Cerebellar cortex (tissue), 1 donor: ENCODE measurements at regions not wholly inside any gene's neighbourhood (a gene's known extent, or its start where the extent isn't known, plus 50 kb on each side); places are given as distances from the start of the nearest gene placed in this dataset.

Experiments used
- DNase-seq: peaks from one replicate; pipeline ENCODE4 v3.0.0-alpha.2; 2015; ENCODE audit warnings: low spot score

DNA sequence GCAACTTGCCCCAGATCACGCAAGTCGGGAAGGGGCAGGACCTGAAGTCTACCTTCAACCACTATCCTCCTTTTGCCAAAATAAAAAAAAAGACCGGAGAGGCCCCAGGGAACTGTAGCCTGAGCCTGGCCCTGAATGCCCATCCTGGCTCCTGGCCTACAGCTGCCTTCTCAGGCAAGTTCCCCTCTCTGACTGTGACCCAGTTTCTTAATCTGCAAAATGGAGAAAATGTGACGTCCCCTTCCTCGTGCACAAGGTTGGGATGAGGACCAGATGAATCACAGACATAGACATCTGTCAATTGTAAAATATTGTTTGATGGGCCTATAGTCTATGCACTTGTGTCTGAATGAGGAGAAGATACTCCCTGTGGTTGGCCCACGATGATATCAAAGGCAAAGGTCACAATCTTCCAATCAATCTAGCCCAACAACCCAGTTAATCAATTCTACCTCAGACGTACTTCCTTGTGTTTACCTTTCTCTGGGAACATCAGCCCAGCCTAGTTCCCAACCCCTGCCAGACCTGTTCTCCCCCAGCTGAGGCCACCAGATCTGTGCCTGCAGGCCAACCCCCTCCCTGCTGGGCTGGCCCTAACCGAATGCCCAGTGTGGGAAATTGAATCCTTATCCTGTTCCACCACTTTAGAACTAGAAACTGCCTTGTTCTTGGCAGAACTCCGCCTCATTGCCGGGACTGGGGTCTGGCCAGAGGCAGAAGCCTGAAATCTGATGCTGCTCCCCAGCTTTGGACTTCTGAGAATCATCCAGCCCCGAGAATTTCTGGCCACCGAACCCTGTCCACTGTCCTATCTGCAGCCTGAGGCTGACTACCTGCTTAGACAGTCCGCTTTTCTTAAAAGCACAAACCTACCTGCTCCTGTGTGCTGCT is 101.8 kb upstream of the LIPC start:
- DNase-seq = no peak

DNA sequence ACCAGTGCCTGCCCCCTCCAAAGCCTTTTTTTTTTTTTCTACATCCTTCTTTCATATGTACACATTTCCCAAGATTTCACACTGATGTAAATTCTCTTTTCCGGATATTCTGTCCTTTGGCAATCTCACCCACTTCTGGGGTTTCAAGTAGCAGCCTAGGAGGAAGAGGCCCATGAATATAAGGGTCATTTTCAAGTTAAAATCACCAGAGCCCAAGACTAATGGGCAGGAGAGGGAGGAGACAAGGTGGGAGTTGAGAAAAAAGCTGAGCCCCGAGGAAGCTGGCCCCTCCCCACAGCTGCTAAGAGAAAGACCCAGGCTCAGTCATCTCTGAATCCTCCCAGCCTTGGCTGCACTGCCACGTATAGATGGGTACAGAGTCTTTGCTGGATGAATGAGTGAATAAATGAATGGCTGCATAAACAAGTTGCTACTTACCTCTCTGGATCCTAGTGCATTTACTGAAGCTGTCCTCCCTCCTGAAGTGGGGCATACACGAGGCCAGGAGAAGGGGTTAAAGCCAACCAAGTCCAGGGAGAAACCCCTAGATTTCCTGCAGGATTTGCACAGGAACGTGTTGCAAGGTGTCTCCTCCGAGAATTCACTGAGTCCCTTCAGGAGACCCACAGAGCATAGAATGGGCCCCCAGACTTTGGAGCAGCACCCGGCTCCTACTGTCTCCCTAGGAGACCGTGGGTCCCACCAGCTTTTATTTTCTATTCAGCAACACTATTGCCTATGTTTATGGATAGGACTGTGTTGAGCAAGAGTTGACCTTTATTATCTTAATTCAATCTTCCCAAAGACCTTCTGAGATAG is 100.8 kb upstream of the LIPC start:
- no peak for DNase-seq

DNA sequence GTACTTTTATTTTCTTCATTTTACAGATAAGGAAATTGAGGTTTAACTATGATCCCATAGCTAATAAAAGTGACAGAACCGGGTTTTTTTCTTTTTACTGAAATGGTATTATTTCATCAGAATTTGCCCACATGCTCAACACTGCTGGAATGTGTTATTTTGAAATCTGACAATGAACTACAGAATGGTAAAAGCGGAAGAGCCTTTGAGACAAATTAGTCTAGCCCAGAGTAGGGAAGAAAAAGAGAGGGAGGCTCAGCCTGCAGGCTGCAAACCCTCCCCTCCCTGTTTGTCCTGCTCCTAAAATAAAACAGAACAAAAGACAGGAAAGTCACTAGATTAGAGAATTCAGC is 100.3 kb upstream of the LIPC start:
- no peak for DNase-seq

DNA sequence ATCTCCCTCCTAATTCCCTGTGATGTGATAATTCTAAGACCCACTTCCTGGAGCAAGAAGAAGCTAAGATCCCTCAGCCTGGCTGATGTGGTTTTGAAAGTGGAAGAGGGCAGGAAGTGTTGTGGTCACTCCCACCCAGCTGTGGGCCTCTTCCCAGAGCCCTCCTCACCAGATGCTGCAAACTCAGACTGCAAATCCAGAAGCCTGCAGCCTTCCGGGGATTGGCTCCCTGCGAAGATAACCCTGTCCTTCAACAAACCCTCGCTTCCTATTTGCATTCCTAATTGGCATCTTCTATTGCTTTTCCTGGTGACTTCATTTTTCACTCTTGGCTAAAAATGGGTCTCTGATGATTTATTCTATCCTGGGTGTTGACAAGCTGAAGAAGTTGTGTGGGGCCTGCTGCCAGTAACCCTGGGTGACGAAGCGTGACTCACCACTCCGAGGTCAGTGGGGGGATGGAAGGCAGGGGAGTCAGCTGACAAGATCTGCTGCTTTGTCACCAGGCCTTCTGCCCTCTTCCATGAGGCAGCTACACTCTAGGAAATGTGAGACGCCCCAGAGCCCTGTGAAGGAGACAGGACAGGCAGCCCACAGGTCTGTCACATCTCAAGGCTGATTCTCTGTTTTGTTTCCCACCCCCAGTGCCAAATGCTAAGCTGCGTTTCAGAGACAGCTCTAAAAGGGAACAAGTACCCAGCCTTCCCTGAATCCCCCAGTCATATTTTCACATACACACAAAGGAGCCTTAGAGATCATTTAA is 99.7 kb upstream of the LIPC start:
- peak; percentile 44 for DNase-seq

DNA sequence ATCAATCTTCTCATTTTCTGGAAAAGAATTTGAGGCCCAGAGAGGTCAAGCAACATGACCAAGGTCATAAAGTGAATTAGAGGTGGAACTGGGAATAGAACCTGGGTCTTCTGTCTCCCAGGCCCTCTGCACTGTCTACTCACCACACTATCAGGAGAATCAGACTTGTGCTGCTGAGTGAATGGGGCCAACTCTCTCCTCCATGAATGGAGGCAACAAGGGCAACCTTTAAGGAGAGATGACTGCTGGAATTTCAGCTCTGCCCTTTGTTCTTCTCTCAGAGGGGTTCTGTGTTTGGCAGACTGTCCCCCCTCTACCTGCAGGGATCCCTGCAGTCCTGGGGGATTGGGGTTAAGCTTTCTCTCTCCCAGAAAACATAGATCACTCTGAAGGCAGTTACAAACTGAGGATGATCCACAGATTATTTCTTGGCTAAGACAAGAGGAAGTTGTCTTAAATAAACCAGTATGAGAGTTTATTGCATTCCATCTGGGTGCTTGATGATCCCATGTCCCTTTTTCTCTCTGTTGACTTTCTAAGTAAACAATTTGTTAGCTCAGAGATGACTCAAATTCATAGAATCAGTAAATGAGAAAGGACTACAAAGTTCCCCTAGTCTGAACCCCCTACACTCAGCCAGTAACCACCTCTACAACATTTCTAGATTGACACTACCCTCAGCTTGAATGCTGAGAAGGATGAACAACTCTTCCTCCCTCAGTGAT is 99.0 kb upstream of the LIPC start:
- no peak for DNase-seq

DNA sequence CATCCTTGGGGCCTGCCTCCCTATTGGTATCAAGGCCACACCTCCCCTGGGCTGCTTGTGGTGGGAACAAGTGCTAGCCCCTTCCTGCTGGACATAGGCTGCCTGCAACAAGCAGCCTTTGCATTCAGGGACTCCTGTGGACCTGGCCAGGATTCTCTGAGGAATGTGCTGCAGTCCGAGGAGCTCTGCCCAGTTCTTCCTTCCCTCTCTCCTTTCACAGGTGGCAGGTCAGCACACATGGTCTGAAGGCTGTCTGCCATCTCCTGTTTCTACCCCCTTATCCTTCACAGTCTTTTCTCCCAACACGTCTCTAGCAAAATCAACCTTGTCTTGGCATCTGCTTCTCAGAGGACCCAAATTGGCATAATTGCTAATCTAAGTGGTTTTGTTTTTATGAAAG is 97.0 kb upstream of the LIPC start:
- no peak for DNase-seq

DNA sequence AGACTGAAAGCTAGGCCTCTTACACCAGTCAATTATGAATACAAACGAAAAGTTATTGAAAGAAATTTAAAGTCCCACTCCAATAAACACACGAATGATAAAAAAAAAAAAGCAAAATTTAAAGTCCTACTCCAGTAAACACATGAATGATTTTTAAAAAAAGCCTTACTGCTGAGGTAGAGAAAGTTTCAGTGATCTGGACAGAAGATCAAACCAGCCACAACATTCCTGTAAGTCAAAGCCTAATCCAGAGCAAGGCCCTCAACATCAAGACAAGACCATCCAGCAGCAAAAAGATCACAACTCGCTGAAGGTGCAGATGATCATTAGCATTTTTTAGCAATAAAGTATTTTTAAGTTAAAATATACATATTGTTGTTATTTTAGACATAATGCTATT is 95.6 kb upstream of the LIPC start:
- no peak for DNase-seq

DNA sequence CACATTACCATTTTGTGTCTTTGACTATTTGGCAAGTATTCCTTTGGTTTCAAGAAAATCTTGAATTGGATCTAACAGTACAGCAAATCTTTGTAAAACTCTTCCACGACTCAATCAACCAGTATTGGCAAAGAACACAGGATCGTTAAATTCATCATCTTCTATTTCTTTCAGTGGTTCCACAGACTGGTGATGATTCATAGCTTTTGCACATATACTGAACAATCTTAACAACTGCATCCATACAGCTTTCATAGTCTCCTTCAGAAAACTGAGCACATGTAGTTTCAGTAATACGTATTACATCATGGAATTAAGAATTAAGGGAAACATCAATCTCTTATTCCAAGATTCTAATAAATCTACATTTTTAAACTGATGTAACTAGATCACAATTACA is 91.6 kb upstream of the LIPC start:
- no peak for DNase-seq

DNA sequence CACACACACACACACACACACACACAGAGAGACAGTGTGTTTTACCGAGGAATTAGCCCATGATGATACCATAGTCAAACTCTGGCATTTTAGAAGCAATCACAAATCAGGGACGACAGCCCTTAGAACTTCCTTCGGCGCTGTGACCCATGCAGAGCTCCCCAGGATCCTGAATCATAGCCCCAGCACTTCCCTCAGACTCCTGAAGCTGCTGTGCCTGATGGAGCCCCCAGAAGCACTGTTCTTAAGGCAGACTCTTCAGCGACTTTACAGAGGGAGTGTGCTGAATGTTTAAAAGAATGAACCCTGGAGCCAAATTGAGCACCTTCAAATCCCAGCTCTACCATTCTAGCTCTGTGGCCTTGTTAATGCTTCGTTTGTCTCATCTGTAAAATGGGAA is 89.3 kb upstream of the LIPC start:
- no peak for DNase-seq

DNA sequence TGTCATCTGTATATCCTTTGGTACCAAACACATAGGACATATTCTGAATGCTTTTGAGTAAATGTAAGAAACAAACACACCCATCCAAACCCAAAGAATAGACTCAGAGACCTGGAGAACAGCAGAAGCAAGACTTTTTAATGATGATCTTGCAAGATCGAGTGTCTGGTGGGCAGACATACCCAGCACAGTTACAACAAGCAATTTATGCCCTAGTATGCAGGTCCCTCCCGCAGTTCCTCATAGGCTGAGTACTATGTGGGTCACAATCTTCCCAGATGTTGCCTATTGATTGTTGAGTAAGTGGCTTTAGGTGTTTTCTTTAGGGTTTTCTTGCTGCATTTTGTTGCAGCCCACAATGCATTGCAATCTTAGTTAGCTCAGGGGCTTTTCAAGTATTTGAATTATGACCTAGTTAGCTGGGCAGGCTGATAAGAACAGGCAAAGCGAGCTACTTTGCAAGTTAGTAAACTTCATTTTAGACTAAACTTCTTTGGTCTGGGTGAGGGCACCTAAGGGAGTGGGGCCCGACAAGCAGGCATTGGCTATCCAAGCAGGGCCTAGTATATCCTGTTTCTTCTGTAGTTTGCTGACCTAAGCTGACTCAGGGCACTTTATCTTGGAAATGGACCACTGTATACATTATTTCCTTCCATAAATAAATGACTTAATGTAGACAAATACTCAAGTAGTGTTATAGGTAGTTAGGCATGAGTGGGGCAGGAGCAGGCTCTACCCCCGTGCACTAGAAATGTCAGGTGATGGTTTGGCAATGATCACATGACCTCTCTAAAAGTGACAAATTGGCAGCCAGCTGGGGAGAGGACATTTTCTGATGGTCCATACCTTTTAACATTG is 87.3 kb upstream of the LIPC start:
- DNase-seq = no peak

DNA sequence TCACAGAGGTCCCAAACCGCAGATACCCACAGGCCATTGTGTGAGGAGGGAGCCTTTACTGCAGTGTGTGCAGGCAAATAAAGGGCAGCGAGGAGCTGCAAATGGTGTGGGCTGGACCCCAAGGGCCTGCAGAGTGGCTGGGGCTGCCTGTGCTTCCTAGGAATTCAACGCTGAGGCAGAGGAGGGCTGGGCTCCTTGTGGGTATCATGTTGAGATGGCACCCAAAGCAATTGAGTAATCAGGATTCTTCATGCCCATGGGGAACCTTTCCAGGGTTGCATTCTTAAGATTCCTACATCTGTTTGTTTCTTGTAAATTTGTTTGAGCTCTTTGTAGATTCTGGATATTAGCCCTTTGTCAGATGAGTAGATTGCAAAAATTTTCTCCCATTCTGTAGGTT is 85.4 kb upstream of the LIPC start:
- DNase-seq = no peak

DNA sequence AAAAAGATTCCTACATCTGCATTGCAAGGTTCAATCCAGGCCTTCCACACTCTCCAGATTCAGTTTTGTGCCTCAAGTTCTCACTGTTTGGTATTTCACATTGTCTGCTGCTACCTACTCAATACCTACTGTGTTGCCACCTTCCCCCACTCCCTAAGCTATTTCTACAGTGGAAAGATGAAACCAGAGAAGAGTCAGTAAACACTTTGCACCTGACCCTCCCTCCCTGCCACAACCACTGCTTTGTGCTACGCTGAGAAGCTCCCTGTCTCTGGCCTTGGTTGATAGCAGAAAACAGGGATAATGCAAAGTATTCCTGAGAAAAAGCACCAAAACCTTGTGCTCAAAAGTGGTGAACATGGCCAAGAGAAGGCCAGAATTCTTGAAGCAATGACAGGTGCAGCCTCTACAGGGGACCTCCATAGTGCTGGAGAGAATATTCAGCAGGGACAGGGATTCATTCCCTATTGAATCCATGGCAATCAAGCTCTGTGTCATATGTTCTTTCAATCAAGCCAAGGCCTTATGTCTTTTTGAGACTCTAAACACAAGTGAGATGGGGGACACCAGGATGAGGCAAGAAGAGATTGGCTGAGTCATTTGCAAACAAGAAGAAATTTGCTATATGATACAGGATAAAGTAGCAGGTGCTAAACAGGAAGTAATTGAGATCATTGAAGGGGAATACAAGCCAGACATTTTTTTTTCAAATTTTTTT is 83.5 kb upstream of the LIPC start:
- peak; percentile 62 for DNase-seq

DNA sequence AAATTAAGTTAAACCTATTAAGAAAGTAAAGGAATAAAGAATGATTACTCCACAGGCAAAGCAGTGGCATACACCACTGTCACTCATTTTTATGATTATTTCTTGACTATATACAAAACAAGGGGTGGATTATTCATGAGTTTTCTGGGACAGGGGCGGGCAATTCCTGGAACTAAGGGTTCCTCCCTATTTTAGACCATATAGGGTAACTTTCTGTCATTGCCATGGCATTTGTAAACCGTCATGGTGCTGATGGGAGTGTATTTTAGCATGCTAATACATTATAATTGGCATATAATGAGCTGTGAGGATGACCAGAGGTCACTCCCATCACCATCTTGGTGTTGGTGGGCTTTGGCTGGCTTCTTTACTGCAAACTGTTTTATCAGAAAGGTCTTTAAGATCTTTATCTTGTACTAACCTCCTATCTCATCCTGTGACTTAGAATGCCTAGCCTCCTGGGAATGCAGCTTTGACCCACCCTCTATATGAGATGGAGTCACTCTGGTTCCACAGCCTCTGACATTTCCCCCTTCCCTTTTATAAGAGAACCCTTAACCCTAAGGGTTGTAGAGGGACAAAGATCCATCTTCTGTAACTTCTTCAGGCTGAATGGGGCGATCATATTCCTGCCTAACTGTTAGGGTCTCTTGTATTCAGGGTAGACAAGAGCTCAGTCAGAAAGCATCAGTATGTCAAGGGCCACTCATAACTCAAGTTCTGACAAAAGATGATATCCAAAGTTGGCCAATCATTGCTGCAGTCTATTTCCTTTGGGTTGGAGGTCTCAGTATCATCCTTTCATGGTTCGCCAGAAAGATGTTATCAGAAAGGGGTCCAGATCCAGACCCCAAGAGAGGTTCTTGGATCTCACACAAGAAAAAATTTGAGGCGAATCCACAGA is 79.5 kb upstream of the LIPC start:
- DNase-seq = no peak

DNA sequence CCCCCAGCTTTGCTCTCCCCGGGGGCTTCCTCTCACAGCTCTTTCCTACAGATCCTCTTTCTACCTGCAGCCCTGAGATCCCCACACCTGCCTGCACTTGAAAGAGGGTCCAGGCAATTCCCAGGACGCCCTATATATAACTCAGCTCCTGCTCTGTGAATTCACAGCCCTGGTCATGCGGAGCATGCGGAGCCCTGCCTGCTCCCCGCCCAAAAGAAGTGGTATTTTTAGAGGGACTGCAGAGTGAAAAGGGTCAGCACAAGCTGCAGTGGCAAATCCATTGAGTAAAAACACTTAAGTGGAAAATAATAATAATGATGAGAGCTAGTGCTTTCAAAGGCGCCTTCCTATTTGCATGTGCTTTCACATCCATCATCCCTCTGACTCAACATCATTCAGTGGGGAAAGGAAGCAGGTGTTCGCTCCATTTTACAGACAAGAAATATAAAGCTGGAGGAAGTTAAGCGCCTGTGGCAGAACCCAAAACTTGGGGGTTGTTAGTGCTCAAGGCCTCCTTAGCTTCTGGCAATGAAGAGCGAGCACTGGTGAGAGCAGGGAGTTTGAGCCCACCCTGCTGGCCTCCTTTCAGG is 76.3 kb upstream of the LIPC start:
- DNase-seq = no peak

DNA sequence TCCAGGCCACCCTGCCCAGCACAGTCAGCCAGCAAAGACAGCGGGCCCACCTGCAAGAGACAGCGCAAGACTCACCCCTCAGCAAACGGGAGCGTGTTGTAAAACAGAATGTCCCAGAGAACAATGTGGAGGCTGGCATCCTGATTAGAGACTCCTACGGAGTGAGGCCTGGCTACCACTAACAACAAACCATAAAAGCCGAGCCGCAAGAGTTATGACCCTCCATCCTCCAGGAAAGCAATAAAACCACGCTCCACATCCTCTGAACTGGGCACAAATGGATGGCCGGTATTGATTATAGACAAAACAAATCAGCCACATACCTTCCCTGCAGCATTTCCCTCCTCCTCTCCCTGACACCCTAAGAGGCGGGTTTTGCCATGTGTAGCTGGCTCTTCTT is 75.8 kb upstream of the LIPC start:
- DNase-seq = no peak

DNA sequence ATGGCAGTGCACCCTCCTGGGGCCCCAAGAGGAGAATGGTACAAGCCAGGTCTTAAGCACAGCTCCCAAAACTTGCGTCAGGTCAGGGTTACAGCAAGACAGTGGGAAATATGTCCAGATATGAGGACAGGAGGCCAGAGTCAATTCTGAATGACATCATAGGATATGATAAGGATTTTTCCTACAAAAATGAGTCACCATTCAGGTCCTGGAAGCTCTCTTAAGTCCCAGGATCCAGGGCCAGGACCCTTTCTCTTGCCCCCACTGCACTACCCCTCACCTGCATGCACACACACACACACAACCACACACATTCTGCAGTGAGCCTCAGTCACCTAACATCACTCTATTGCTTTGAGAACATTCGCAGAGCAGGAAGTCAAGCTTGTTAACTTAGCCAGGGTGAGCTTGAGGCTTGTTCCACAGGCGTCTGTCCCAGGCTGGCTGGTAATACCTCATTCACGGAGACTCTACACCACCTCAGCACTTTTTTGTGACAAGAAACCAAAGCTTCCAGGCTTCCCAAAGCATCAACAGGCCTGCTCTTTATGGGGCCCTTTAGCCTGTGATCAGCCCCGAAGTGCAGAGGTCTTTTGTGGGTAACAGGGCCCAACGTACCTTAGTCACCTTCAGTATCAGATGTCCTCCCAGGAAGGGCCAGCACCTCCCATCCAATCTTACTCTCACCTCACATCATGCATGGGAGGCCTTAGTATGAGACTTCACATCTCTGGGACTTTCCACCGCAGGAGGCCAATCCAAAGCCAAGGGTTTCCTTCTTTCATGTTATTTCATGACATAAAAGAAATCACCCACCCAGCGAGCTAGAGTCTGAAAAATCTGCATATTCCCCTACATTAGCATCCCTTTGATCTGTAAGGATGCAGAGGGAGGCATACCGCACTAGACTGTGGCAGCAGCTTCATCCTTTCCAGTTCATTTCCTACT is 74.0 kb upstream of the LIPC start:
- DNase-seq = no peak

DNA sequence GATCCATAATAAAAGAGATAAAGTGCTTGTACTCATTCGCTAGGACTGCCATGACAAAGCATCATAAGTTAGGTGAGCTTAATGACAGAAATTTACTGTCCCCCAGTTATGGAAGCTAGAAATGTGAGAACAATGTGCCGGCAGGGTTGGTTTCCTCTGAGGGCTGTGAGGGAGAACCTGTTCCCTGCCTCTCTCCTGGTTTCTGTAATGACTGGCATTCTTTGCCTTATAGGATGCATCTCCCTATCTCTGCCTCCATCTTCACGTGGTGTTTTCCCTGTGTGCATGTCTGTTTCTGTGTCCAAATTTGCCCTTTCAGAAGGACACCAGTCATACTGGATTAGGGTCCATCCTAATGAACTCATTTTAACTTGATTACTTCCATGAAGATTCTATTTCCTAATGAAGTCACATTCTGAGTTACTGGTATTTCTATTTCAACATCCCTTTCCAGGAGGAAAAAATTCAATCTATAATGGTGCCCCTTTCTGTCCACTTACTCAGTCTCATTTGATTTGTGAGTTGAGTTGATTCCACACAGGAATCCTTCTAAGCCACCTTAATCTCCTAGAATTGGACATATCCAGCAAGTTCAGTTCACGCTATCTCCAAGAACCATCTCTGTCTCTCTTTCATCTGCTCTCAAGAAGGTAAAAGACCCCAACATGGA is 71.2 kb upstream of the LIPC start:
- DNase-seq = no peak
